Muscle of leg (tissue), 3 donors: ENCODE measurements at regions not wholly inside any gene's neighbourhood (a gene's known extent, or its start where the extent isn't known, plus 50 kb on each side); places are given as distances from the start of the nearest gene placed in this dataset.
"Not testable (repeated sequence)": the region's sequence is repeated elsewhere in the genome, so short reads cannot be mapped to it uniquely, and the experiment has no call there.

Experiments
- DNase-seq: peaks from one replicate; pipeline ENCODE4 v3.0.0; 2013
- H3K27ac ChIP-seq: one replicate; pipeline ENCODE4 v1.5.1; 2013; ENCODE audit warnings: mild to moderate bottlenecking, low read length, control low read depth
- H3K27me3 ChIP-seq: one replicate; pipeline ENCODE4 v1.6.1; 2013; ENCODE audit warnings: low read length; ENCODE audit not compliant: control insufficient read depth, insufficient read depth
- H3K36me3 ChIP-seq: one replicate; pipeline ENCODE4 v1.6.1; 2013; ENCODE audit warnings: low read length; ENCODE audit not compliant: control insufficient read depth, insufficient read depth
- H3K4me1 ChIP-seq: one replicate; pipeline ENCODE4 v1.6.1; 2013; ENCODE audit warnings: low read length; ENCODE audit not compliant: control insufficient read depth, insufficient read depth
- H3K4me3 ChIP-seq: one replicate; pipeline ENCODE4 v1.5.1; 2013; ENCODE audit warnings: low read length, control low read depth
- H3K9me3 ChIP-seq: replicated peaks from 2 replicates; pipeline ENCODE4 v1.6.1; 2013; ENCODE audit warnings: low read depth, low read length; ENCODE audit not compliant: control insufficient read depth
- WGBS: methylation state at CpG from one replicate; pipeline ENCODE4 v1.1.5; 2013; ENCODE audit warnings: missing lambda C conversion rate; ENCODE audit not compliant: insufficient coverage; 5-methylcytosine and 5-hydroxymethylcytosine counted together

GRCh38 chr11:91527380-91528030, 697.1 kb upstream of the FAT3 start:
- Histone ChIP-seq H3K9me3 (no peaks in the 10 kb centered on the region), H3K36me3 (no peaks in the 10 kb centered on the region), H3K4me3 (no peak overlapping the region), H3K27ac (no peak overlapping the region), H3K27me3 (no peaks in the 10 kb centered on the region), H3K4me1 (no peaks in the 10 kb centered on the region)
- no peak for DNase-seq
- 71% methylated on average over 4 of the region's 4 CpGs for WGBS

DNA sequence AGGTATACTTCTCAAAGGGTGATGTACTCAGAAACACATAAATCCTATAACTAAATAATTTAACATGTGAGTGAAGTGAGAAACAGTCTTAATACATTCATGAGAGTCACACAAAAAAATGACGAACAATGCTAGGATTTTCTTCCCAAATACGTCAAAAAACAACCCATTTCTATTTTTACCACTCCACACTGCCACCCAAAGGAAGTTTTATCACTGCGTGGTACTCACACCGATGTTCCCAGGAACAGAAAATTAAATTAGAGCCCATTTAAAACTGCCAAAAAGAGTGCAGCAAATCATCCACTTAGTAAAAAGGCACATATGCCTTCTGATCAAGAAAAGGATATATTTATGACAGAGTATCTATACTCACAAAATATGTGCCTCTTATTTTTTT, 710.9 kb upstream of the FAT3 start:
- DNase-seq, result peak; percentile 13
- Histone ChIP-seq H3K4me1 (no peaks in the 10 kb centered on the region), H3K27ac (no peak overlapping the region), H3K4me3 (no peak overlapping the region), H3K9me3 (no peaks in the 10 kb centered on the region), H3K36me3 (no peaks in the 10 kb centered on the region), H3K27me3 (no peaks in the 10 kb centered on the region)
- WGBS, result 43% methylated on average over 2 of the region's 4 CpGs

GRCh38 chr11:91497847-91498246, 726.8 kb upstream of the FAT3 start:
- no peak overlapping the region for H3K4me3 ChIP-seq
- no peaks in the 10 kb centered on the region for H3K4me1 ChIP-seq
- H3K27me3 ChIP-seq, result no peaks in the 10 kb centered on the region
- WGBS, result no CpG with 5 or more reads among the region's 1 CpG
- no peaks in the 10 kb centered on the region for H3K9me3 ChIP-seq
- no peak overlapping the region for H3K27ac ChIP-seq
- no peaks in the 10 kb centered on the region for H3K36me3 ChIP-seq
- DNase-seq, result no peak

GRCh38 chr11:91495837-91496236, 728.8 kb upstream of the FAT3 start:
- Histone ChIP-seq H3K9me3 (no peaks in the 10 kb centered on the region), H3K4me3 (no peak overlapping the region), H3K36me3 (no peaks in the 10 kb centered on the region), H3K27me3 (no peaks in the 10 kb centered on the region), H3K4me1 (no peaks in the 10 kb centered on the region), H3K27ac (no peak overlapping the region)
- no peak for DNase-seq

DNA sequence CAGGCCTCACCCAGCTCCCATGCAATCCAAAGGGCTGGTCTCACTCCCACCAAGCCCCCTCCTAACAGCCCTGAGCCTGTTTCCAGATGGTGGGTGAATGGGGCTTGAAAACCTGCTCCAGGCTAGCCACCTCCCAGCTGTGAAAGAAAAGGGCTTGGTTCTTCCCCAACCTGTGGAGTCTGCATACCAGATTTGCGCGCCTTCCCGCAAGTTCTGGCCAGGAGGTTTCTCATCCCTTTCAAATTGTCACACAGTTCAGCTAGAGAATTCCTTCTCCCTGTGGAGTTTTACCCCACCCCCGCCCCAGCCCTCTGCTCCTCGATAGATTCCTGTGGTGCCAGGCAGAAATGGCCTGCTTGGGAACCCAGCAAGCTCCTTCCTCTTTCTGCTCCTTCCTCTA, 734.6 kb upstream of the FAT3 start:
- H3K27ac ChIP-seq, result no peak overlapping the region
- DNase-seq, result no peak
- H3K4me1 ChIP-seq, result no peaks in the 10 kb centered on the region
- WGBS, result 64% methylated on average over 4 of the region's 5 CpGs
- H3K36me3 ChIP-seq, result no peaks in the 10 kb centered on the region
- no peak overlapping the region for H3K4me3 ChIP-seq
- H3K9me3 ChIP-seq, result peaks cover 2% of the 10 kb centered on the region
- no peaks in the 10 kb centered on the region for H3K27me3 ChIP-seq

GRCh38 chr11:91483956-91484355, 740.7 kb upstream of the FAT3 start:
- not testable (repeated sequence) for H3K27me3 ChIP-seq, H3K36me3 ChIP-seq, H3K4me1 ChIP-seq, H3K4me3 ChIP-seq, H3K9me3 ChIP-seq, H3K27ac ChIP-seq, DNase-seq
- WGBS, result no CpG with 5 or more reads among the region's 1 CpG

DNA sequence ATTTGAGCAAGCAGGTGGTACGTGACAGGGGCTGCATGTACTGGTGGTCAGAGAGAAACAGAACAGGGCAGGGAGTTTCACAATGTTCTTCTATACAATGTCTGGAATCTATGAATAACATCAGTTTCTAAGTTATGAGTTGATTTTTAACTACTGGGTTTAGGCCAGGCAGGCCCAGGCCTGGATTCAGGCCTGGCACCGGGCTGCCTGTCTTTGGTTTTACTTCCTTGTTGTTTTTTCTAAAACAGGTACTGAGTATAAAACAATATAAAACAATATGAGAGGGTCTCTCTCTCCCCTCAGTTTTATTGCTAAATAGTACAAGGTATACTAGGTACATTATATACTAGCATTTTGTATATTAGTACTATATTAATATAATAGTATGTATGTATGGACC, 742.7 kb upstream of the FAT3 start:
- no CpG with 5 or more reads among the region's 2 CpGs for WGBS
- H3K27me3 ChIP-seq, DNase-seq, H3K4me1 ChIP-seq, H3K9me3 ChIP-seq, H3K4me3 ChIP-seq, H3K27ac ChIP-seq, H3K36me3 ChIP-seq: not testable (repeated sequence)

DNA sequence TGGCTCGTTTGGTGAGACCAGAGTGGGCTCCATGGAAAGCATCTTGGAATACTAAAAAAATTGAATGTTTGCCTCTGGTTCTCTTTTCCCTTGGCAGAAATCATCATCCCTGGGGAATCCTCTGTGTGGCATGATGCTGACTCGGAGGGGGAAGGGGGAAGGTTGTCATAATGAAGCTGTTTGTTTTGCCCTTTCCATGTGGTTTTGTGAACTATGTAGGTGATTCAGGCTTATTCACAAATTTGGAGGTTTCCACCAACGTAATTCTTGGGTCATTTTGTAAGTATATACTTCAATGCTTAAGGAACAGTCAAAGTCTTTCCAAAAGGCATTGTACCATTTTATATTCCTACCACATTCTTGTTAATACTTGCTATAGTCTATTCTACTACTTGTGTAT, 754.0 kb upstream of the FAT3 start:
- Histone ChIP-seq H3K36me3 (no peaks in the 10 kb centered on the region), H3K27ac (no peak overlapping the region), H3K27me3 (no peaks in the 10 kb centered on the region), H3K4me1 (no peaks in the 10 kb centered on the region), H3K9me3 (no peaks in the 10 kb centered on the region), H3K4me3 (no peak overlapping the region)
- no CpG with 5 or more reads among the region's 3 CpGs for WGBS
- DNase-seq, result no peak

- H3K27ac ChIP-seq, result no peak overlapping the region
- H3K4me1 ChIP-seq, result no peaks in the 10 kb centered on the region
- H3K9me3 ChIP-seq, result no peaks in the 10 kb centered on the region
- WGBS, result no CpG with 5 or more reads among the region's 1 CpG
- no peaks in the 10 kb centered on the region for H3K27me3 ChIP-seq
- H3K36me3 ChIP-seq, result no peaks in the 10 kb centered on the region
- DNase-seq, result no peak
- H3K4me3 ChIP-seq, result no peak overlapping the region
Measured at GRCh38 chr11:91459840-91460239, 764.8 kb upstream of the FAT3 start.

DNA sequence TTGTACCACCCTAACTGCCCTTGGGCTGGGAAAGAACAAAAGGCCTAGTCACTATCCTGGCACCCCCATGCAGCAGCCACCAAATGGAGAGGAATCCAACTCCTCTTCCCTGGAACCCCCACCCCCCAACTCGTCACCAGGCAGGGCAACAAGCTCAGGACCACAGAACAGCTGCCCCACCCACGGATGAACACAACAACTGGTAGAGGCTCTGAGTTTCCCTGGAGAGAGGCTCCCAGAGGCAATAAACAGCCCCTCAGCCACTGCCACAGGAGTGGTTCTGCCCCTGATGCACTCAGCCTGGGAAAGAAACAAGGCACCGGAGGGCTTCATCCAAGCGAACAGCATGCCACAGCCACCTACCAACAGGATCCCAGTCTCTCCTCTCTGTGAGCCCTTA, 778.4 kb upstream of the FAT3 start:
- no peaks in the 10 kb centered on the region for H3K9me3 ChIP-seq
- no peak overlapping the region for H3K4me3 ChIP-seq
- H3K4me1 ChIP-seq, result no peaks in the 10 kb centered on the region
- no peak for DNase-seq
- WGBS, result 76% methylated on average over 2 of the region's 4 CpGs
- H3K27ac ChIP-seq, result no peak overlapping the region
- H3K27me3 ChIP-seq, result no peaks in the 10 kb centered on the region
- no peaks in the 10 kb centered on the region for H3K36me3 ChIP-seq

DNA sequence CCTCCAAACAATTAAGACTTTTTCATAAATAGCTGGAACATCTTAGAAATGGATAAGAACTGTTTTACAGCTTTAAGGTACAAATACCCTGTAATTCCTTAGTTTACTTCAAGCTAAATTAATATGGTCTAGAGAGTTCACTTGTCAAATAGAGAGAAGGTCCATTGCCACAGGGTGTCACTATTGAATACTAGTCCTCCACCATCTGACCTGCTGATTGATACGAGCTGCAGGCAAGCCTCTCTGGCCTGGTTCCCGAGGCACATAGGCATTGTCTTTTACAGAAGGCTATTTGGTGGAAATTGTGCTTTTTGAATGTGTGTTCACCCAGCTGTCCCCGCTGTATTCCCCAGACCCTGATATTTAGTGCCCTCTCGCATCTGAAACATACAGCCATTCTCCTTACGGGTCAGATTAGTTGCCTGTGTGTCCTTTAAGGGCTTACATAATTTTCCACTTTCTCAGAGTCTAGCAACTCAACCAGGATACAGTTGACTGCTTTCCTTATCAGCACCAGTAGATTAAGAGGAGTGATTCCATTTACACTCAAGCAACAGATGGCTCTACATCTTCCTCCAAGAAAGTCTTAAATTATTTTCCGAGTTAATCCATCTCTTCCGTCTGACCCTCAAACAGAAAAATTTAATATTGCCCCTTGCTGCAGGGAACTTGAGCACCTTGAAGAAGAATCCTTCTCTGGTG, 788.8 kb upstream of the FAT3 start:
- Histone ChIP-seq H3K9me3 (peaks cover 2% of the 10 kb centered on the region), H3K4me1 (no peaks in the 10 kb centered on the region), H3K4me3 (no peak overlapping the region), H3K27ac (no peak overlapping the region), H3K36me3 (no peaks in the 10 kb centered on the region), H3K27me3 (no peaks in the 10 kb centered on the region)
- WGBS, result no CpG with 5 or more reads among the region's 7 CpGs
- DNase-seq, result no peak
